Naive thymus-derived CD4-positive, alpha-beta T cell (primary cell): ENCODE measurements at regions not wholly inside any gene's neighbourhood (a gene's known extent, or its start where the extent isn't known, plus 50 kb on each side); places are given as distances from the start of the nearest gene placed in this dataset.
"Not testable (repeated sequence)": the region's sequence is repeated elsewhere in the genome, so short reads cannot be mapped to it uniquely, and the experiment has no call there.

Source experiments
- ATAC-seq: fragments of 150-1000 bp; cut with Tn5 transposase; 2 replicates; pipeline ENCODE4 v1.10.0; 2021; ENCODE audit warnings: mild to moderate bottlenecking, moderate library complexity
- CTCF ChIA-PET: fragments of 350-600 bp; sonication (Branson Sonifier 250); formaldehyde crosslinking; loops from one replicate; lab custom pipeline; 2021; ENCODE audit warnings: antibody characterized with exemption; lab: Charles Lee
- POLR2A ChIA-PET: fragments of 350-600 bp; sonication (Branson Sonifier 250); formaldehyde crosslinking; loops from one replicate; lab custom pipeline; 2021; ENCODE audit warnings: antibody characterized with exemption, inconsistent platforms; lab: Charles Lee
- DNase-seq, 9 donors: peaks; one replicate each; pipeline versions ENCODE4 v3.0.0 to v3.0.0-alpha.2; 2020 to 2022; ENCODE audit warnings: mixed read lengths in 1 of 9
- H3K27ac ChIP-seq: one replicate; pipeline ENCODE4 v1.7.0; 2013; ENCODE audit warnings: mild to moderate bottlenecking, low read depth, low read length, moderate library complexity
- H3K27me3 ChIP-seq, 2 donors: one replicate each; pipeline ENCODE4 v1.7.0; 2013; ENCODE audit warnings: low read length in 2 of 2, mild to moderate bottlenecking in 2 of 2, moderate library complexity in 2 of 2; ENCODE audit not compliant: control insufficient read depth in 2 of 2, insufficient read depth in 2 of 2
- H3K36me3 ChIP-seq, 3 experiments: 1 replicate in 2 of 3; 2 replicates in 1 of 3; pipeline ENCODE4 v1.7.0; 2013; ENCODE audit warnings: low read length in 3 of 3, mild to moderate bottlenecking in 3 of 3, moderate library complexity in 1 of 3; ENCODE audit not compliant: insufficient read depth in 3 of 3, control insufficient read depth in 2 of 3
- H3K4me1 ChIP-seq, 2 donors: one replicate each; pipeline ENCODE4 v1.7.0; 2013; ENCODE audit warnings: low read length in 2 of 2, mild to moderate bottlenecking in 2 of 2, moderate library complexity in 1 of 2; ENCODE audit not compliant: control insufficient read depth in 2 of 2, insufficient read depth in 2 of 2
- H3K4me3 ChIP-seq: 2 replicates; pipeline ENCODE4 v1.7.0; 2013; ENCODE audit warnings: mild to moderate bottlenecking, low read length
- H3K9me3 ChIP-seq, 3 experiments: 1 replicate in 2 of 3; 2 replicates in 1 of 3; pipeline ENCODE4 v1.7.0; 2013; ENCODE audit warnings: low read length in 3 of 3; ENCODE audit not compliant: control insufficient read depth in 2 of 3
- H3K27ac Mint-ChIP-seq, 9 donors: one replicate each; pipeline ENCODE4 v1.8.0; 2020 to 2022; ENCODE audit warnings: mixed read lengths in 9 of 9, mild to moderate bottlenecking in 8 of 9, moderate library complexity in 5 of 9, inconsistent platforms in 2 of 9
- H3K27me3 Mint-ChIP-seq, 5 donors: one replicate each; pipeline ENCODE4 v1.8.0; 2021 to 2022; ENCODE audit warnings: mixed read lengths in 5 of 5, mild to moderate bottlenecking in 1 of 5
- H3K36me3 Mint-ChIP-seq, 5 donors: one replicate each; pipeline ENCODE4 v1.8.0; 2020 to 2022; ENCODE audit warnings: mixed read lengths in 5 of 5, mild to moderate bottlenecking in 3 of 5, inconsistent platforms in 1 of 5
- H3K4me1 Mint-ChIP-seq, 7 donors: one replicate each; pipeline ENCODE4 v1.8.0; 2020 to 2022; ENCODE audit warnings: mixed read lengths in 7 of 7, mild to moderate bottlenecking in 3 of 7, inconsistent platforms in 1 of 7
- H3K4me3 Mint-ChIP-seq, 10 donors: one replicate each; pipeline ENCODE4 v1.8.0; 2020 to 2022; ENCODE audit warnings: mild to moderate bottlenecking in 10 of 10, mixed read lengths in 10 of 10, moderate library complexity in 6 of 10, inconsistent platforms in 2 of 10
- H3K9me3 Mint-ChIP-seq, 11 donors: one replicate each; pipeline ENCODE4 v1.8.0; 2020 to 2022; ENCODE audit warnings: mixed read lengths in 11 of 11, mild to moderate bottlenecking in 4 of 11, inconsistent platforms in 1 of 11, moderate library complexity in 1 of 11
- intact Hi-C, 2 donors: fragments of 100-400 bp; cut with micrococcal nuclease; formaldehyde crosslinking; loops; one replicate each; pipeline ENCODE4 v1.15.1; 2023

DNA sequence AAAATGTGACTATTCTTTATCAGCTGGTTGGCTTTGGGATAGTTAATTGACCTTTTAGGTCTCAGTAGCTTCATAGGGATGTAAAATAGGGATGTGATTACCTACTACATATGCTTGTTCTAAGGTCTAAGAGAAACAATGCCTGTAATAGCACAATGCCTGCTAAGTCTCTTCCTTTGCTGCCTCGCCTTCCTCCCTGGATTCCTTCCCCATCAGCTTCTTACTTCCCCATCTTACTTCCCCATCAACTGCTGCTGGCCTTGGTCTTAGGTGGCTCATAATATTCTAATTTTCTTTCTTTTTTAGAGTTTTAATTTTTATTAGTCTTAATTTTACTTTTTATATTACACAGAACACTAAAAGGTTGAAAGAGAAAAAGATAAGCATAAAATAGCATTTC, 59.2 kb upstream of the GOT2 start:
- Histone ChIP-seq H3K9me3 (no peaks in the 10 kb centered on the region), H3K27me3 (no peaks in the 10 kb centered on the region), H3K4me3 (no peak overlapping the region), H3K4me1 (no peaks in the 10 kb centered on the region), H3K27ac (no peak overlapping the region), H3K36me3 (no peaks in the 10 kb centered on the region)
- H3K27ac Mint-ChIP-seq = no peak overlapping the region
- no peak for DNase-seq
- intact Hi-C loops = no loop called here
- no peak for ATAC-seq
- H3K27me3 Mint-ChIP-seq = peaks cover 6 to 33% (median 19%) of the 10 kb centered on the region in 5 donors
- H3K36me3 Mint-ChIP-seq = no peaks in the 10 kb centered on the region
- H3K9me3 Mint-ChIP-seq = no peaks in the 10 kb centered on the region
- POLR2A ChIA-PET = no interaction called here
- no peaks in the 10 kb centered on the region for H3K4me1 Mint-ChIP-seq
- CTCF ChIA-PET = no interaction called here
- H3K4me3 Mint-ChIP-seq = no peak overlapping the region

DNA sequence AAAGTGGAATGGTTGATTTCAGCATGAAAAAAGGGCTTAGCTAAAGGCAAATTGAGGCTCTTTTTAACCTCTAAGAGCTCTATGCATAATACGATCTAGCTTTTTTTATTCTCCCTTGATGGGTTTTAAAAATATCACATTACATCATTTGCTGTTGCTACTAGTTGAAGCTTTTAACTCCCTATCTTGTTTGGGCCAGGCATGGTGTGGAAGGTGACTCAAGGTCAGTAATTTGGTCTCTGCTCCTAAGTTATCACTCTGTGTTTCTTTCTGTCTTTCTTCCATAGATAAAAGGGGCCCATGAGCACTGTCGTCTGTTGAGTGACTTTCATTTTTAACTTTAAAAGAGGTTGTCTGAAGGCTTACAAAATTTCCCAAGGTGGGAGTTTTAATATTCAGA, 58.1 kb upstream of the GOT2 start:
- Histone ChIP-seq H3K9me3 (no peaks in the 10 kb centered on the region), H3K4me1 (no peaks in the 10 kb centered on the region), H3K27ac (no peak overlapping the region), H3K36me3 (no peaks in the 10 kb centered on the region), H3K4me3 (no peak overlapping the region), H3K27me3 (no peaks in the 10 kb centered on the region)
- CTCF ChIA-PET = no interaction called here
- H3K4me1 Mint-ChIP-seq = no peaks in the 10 kb centered on the region
- H3K27ac Mint-ChIP-seq = no peak overlapping the region
- H3K27me3 Mint-ChIP-seq = peaks cover 6 to 39% (median 19%) of the 10 kb centered on the region in 5 donors
- ATAC-seq = no peak
- H3K36me3 Mint-ChIP-seq = no peaks in the 10 kb centered on the region
- H3K4me3 Mint-ChIP-seq = no peak overlapping the region
- no peak for DNase-seq
- no peaks in the 10 kb centered on the region for H3K9me3 Mint-ChIP-seq
- POLR2A ChIA-PET = no interaction called here
- intact Hi-C loops = no loop called here

DNA sequence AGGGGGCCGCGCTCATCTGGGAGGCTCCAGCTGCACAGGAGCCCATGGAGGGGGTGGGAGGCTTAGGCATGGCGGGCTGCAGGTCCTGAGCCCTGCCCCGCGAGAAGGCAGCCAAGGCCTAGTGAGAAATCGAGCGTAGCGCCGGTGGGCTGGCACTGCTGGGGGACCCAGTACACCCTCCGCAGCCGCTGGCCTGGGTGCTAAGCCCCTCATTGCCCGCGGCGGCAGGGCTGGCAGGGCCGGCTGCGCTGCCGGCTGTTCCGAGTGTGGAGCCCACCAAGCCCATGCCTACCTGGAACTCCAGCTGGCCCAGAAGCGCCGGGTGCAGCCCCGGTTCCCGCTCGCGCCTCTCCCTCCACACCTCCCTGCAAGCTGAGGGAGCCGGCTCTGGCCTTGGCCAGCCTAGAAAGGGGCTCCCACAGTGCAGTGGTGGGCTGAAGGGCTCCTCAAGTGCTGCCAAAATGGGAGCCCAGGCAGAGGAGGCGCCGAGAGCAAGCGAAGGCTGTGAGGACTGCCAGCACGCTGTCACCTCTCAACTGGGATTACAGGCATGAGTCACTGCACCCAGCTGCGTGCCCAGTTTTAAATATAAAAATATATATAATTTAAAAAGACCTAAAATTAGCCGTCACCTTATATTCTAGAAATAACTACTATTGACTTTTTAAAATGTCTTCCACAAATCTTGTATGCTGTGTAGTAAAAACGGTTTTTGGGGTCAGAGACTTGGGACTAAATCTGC, 56.9 kb upstream of the GOT2 start:
- H3K36me3 ChIP-seq, H3K36me3 Mint-ChIP-seq, H3K27ac Mint-ChIP-seq, H3K9me3 Mint-ChIP-seq, H3K27ac ChIP-seq, H3K9me3 ChIP-seq, H3K4me1 ChIP-seq, POLR2A ChIA-PET, H3K4me3 Mint-ChIP-seq, H3K4me3 ChIP-seq, H3K4me1 Mint-ChIP-seq, ATAC-seq, DNase-seq, CTCF ChIA-PET, H3K27me3 ChIP-seq, intact Hi-C loops: not testable (repeated sequence)
- H3K27me3 Mint-ChIP-seq = peaks cover 8 to 45% (median 19%) of the 10 kb centered on the region in 5 donors

DNA sequence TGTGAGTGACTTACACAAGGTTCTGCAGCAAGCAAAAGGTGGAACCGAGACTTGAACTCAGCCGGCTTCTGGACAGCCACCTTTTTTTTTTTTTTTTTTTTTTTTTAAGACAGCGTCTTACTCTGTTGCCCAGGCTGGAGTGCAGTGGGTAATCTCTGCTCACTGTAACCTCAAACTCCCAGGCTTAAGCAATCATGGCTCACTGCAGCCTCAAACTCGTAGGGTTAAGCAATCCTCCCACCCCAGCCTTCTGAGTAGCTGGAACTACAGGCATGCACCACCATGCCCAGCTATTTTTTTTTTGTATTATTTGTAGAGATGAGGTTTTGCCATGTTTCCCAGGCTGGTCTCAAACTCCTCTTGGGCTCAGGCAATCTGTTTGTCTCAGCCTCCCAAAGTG, 55.2 kb upstream of the GOT2 start:
- H3K27ac ChIP-seq = no peak overlapping the region
- POLR2A ChIA-PET = no interaction called here
- H3K27me3 ChIP-seq = no peaks in the 10 kb centered on the region
- Mint-ChIP-seq H3K4me1 (no peaks in the 10 kb centered on the region), H3K9me3 (peaks cover 0 to 3% (median 0%) of the 10 kb centered on the region in 11 donors), H3K4me3 (no peak overlapping the region), H3K27ac (no peak overlapping the region), H3K36me3 (peaks cover 0 to 4% (median 0%) of the 10 kb centered on the region in 5 donors), H3K27me3 (peaks cover 8 to 48% (median 19%) of the 10 kb centered on the region in 5 donors)
- H3K36me3 ChIP-seq = no peaks in the 10 kb centered on the region
- no peaks in the 10 kb centered on the region for H3K4me1 ChIP-seq
- ATAC-seq = no peak
- CTCF ChIA-PET = no interaction called here
- DNase-seq = no peak
- H3K4me3 ChIP-seq = no peak overlapping the region
- intact Hi-C loops = no loop called here
- H3K9me3 ChIP-seq = no peaks in the 10 kb centered on the region
